Liver (tissue), 8 donors: ENCODE measurements at regions not wholly inside any gene's neighbourhood (a gene's known extent, or its start where the extent isn't known, plus 50 kb on each side); places are given as distances from the start of the nearest gene placed in this dataset.

Experiments used
- DNase-seq: peaks from one replicate; pipeline ENCODE4 v3.0.0-alpha.2; 2017; ENCODE audit warnings: low spot score
- H3K27ac ChIP-seq, 2 donors: one replicate each; pipeline ENCODE4 v1.7.0; 2013; ENCODE audit warnings: inconsistent platforms in 2 of 2, low read length in 2 of 2, control low read depth in 1 of 2, low read depth in 1 of 2, mild to moderate bottlenecking in 1 of 2
- H3K27me3 ChIP-seq, 4 donors: one replicate each; pipeline versions ENCODE4 v1.6.1 to v1.7.0; 2013; ENCODE audit warnings: low read length in 3 of 4, inconsistent platforms in 1 of 4, mild to moderate bottlenecking in 1 of 4, moderate library complexity in 1 of 4; ENCODE audit not compliant: control insufficient read depth in 4 of 4, insufficient read depth in 4 of 4
- H3K36me3 ChIP-seq, 4 donors: one replicate each; pipeline versions ENCODE4 v1.6.1 to v1.7.0; 2013; ENCODE audit warnings: low read length in 3 of 4, mild to moderate bottlenecking in 3 of 4, low read depth in 1 of 4, moderate library complexity in 1 of 4; ENCODE audit not compliant: control insufficient read depth in 4 of 4, insufficient read depth in 3 of 4
- H3K4me1 ChIP-seq, 4 donors: one replicate each; pipeline versions ENCODE4 v1.6.1 to v1.7.0; 2013; ENCODE audit warnings: low read length in 3 of 4, mild to moderate bottlenecking in 3 of 4, moderate library complexity in 1 of 4; ENCODE audit not compliant: control insufficient read depth in 4 of 4, insufficient read depth in 4 of 4
- H3K4me3 ChIP-seq, 3 donors: one replicate each; pipeline versions ENCODE4 v1.6.1 to v1.7.0; 2013; ENCODE audit warnings: low read length in 3 of 3, control low read depth in 1 of 3, low read depth in 1 of 3, mild to moderate bottlenecking in 1 of 3
- H3K9ac ChIP-seq, 2 donors: one replicate each; pipeline ENCODE4 v1.7.0; 2013; ENCODE audit warnings: low read length in 2 of 2, mild to moderate bottlenecking in 2 of 2, moderate library complexity in 2 of 2, control low read depth in 1 of 2, low read depth in 1 of 2
- H3K9me3 ChIP-seq, 4 donors: one replicate each; pipeline versions ENCODE4 v1.6.1 to v1.7.0; 2013; ENCODE audit warnings: low read length in 3 of 4; ENCODE audit not compliant: control insufficient read depth in 4 of 4
- ATF3 ChIP-seq: IDR thresholded peaks from 2 replicates; pipeline ENCODE4 v1.6.1; 2016; ENCODE audit warnings: antibody characterized with exemption
- CTCF ChIP-seq: fragments of 150-350 bp; IDR thresholded peaks from 2 replicates; pipeline ENCODE4 v1.5.1; 2017; ENCODE audit warnings: improper control_type of control experiment, low read depth, low read length; ENCODE audit not compliant: missing input control
- FOXA1 ChIP-seq: IDR thresholded peaks from 2 replicates; pipeline ENCODE4 v1.6.1; 2016; ENCODE audit warnings: antibody characterized with exemption
- FOXA2 ChIP-seq: IDR thresholded peaks from 2 replicates; pipeline ENCODE4 v1.6.1; 2016; ENCODE audit warnings: antibody characterized with exemption
- GABPA ChIP-seq, 2 donors: IDR thresholded peaks in 1 of 2; conservative IDR thresholded peaks in 1 of 2; 2 replicates each; pipeline ENCODE4 v1.6.1; 2016; ENCODE audit warnings: antibody characterized with exemption in 2 of 2, mild to moderate bottlenecking in 1 of 2, moderate library complexity in 1 of 2
- HNF4A ChIP-seq, 2 donors: conservative IDR thresholded peaks; 2 replicates each; pipeline ENCODE4 v1.6.1; 2016; ENCODE audit warnings: antibody characterized with exemption in 2 of 2, mild to moderate bottlenecking in 2 of 2
- JUND ChIP-seq, 2 donors: IDR thresholded peaks; 2 replicates each; pipeline ENCODE4 v1.6.1; 2016; ENCODE audit warnings: antibody characterized with exemption in 2 of 2
- MAX ChIP-seq: IDR thresholded peaks from 2 replicates; pipeline ENCODE4 v1.6.1; 2016; ENCODE audit warnings: antibody characterized with exemption
- NR2F2 ChIP-seq: IDR thresholded peaks from 2 replicates; pipeline ENCODE4 v1.6.1; 2016; ENCODE audit warnings: antibody characterized with exemption
- RAD21 ChIP-seq, 2 donors: IDR thresholded peaks; 2 replicates each; pipeline ENCODE4 v1.6.1; 2016; ENCODE audit warnings: antibody characterized with exemption in 2 of 2, mild to moderate bottlenecking in 2 of 2
- RXRA ChIP-seq, 2 donors: IDR thresholded peaks; 2 replicates each; pipeline ENCODE4 v1.6.1; 2017 to 2018; ENCODE audit warnings: antibody characterized with exemption in 2 of 2, mild to moderate bottlenecking in 1 of 2
- SP1 ChIP-seq: IDR thresholded peaks from 2 replicates; pipeline ENCODE4 v1.6.1; 2018; ENCODE audit warnings: antibody characterized with exemption, mild to moderate bottlenecking
- TAF1 ChIP-seq: conservative IDR thresholded peaks from 2 replicates; pipeline ENCODE4 v1.6.1; 2016; ENCODE audit warnings: antibody characterized with exemption, mild to moderate bottlenecking
- WGBS: extraction: QIAGEN DNeasy Blood & Tissue Kit; methylation state at CpG from one replicate; pipeline ENCODE4 v1.1.7; 2013; 5-methylcytosine and 5-hydroxymethylcytosine counted together
- TF ChIP-seq, protein P1 (sequence below): IDR thresholded peaks from 2 replicates; pipeline ENCODE4 v1.6.1; 2016; ENCODE audit warnings: antibody characterized with exemption, mild to moderate bottlenecking
- TF ChIP-seq, protein P2 (sequence below): IDR thresholded peaks from 2 replicates; pipeline ENCODE4 v1.6.1; 2016; ENCODE audit warnings: antibody characterized with exemption
- donor health status: healthy.
- donor health status: healthy.
- donor health status: healthy.
- donor health status: healthy.
- donor health status: healthy.

GRCh38 chr20:47888351-47888750 lies 103.1 kb upstream of the SULF2 start:
- Histone ChIP-seq H3K36me3 (no peaks in the 10 kb centered on the region), H3K4me3 (no peak overlapping the region), H3K4me1 (peaks cover 0 to 4% (median 0%) of the 10 kb centered on the region in 4 donors), H3K9me3 (no peaks in the 10 kb centered on the region), H3K27me3 (no peaks in the 10 kb centered on the region), H3K9ac (no peak overlapping the region), H3K27ac (no peak overlapping the region)
- no peak for DNase-seq
- WGBS, result 90% methylated on average over 14 of the region's 14 CpGs
- no peak for TF ChIP-seq JUND (IDR thresholded peaks at IDR 0.05)
- TF ChIP-seq GABPA (IDR thresholded peaks at IDR 0.05 in 1 of 2, conservative IDR thresholded peaks at IDR 0.05 in 1 of 2), result no peak
- no peak for TF ChIP-seq MAX
- no peak for TF ChIP-seq FOXA1
- no peak for TF ChIP-seq RXRA (IDR thresholded peaks at IDR 0.05)
- TF ChIP-seq, protein P1, sequence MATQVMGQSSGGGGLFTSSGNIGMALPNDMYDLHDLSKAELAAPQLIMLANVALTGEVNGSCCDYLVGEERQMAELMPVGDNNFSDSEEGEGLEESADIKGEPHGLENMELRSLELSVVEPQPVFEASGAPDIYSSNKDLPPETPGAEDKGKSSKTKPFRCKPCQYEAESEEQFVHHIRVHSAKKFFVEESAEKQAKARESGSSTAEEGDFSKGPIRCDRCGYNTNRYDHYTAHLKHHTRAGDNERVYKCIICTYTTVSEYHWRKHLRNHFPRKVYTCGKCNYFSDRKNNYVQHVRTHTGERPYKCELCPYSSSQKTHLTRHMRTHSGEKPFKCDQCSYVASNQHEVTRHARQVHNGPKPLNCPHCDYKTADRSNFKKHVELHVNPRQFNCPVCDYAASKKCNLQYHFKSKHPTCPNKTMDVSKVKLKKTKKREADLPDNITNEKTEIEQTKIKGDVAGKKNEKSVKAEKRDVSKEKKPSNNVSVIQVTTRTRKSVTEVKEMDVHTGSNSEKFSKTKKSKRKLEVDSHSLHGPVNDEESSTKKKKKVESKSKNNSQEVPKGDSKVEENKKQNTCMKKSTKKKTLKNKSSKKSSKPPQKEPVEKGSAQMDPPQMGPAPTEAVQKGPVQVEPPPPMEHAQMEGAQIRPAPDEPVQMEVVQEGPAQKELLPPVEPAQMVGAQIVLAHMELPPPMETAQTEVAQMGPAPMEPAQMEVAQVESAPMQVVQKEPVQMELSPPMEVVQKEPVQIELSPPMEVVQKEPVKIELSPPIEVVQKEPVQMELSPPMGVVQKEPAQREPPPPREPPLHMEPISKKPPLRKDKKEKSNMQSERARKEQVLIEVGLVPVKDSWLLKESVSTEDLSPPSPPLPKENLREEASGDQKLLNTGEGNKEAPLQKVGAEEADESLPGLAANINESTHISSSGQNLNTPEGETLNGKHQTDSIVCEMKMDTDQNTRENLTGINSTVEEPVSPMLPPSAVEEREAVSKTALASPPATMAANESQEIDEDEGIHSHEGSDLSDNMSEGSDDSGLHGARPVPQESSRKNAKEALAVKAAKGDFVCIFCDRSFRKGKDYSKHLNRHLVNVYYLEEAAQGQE, result no peak

GRCh38 chr20:47887477-47888080 lies 102.3 kb upstream of the SULF2 start:
- TF ChIP-seq HNF4A (conservative IDR thresholded peaks at IDR 0.05), result no peak
- no peak for TF ChIP-seq FOXA1

DNA sequence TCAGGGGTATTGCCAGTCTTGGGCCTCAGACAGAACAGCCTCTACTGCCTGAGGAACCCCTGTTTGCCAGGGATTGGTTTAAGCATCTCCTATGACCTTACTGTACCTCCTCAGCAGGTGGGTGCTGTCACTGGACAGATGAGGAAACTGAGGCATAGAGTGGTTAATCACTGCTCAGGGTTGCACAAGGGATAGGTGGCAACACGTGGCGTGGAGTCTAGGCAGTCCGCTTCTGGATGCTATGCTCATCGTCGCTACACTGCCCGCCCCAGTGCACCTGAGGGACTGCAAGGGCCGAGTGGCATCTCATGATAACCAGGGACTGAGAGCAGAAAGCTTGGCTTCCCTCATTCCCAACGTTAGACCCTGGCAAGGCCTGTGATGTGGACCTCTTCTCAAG lies 101.8 kb upstream of the SULF2 start:
- 80% methylated on average over 8 of the region's 8 CpGs for WGBS
- no peak overlapping the region for H3K4me3 ChIP-seq
- no peaks in the 10 kb centered on the region for H3K27me3 ChIP-seq
- no peak overlapping the region for H3K27ac ChIP-seq
- no peak for DNase-seq
- H3K4me1 ChIP-seq, result peaks cover 0 to 4% (median 0%) of the 10 kb centered on the region in 4 donors
- H3K9ac ChIP-seq, result no peak overlapping the region
- H3K9me3 ChIP-seq, result no peaks in the 10 kb centered on the region
- H3K36me3 ChIP-seq, result no peaks in the 10 kb centered on the region
- no peak for TF ChIP-seq SP1
- TF ChIP-seq CTCF, result no peak
- TF ChIP-seq FOXA2, result no peak
- TF ChIP-seq NR2F2, result no peak
- no peak for TF ChIP-seq GABPA (IDR thresholded peaks at IDR 0.05 in 1 of 2, conservative IDR thresholded peaks at IDR 0.05 in 1 of 2)
- TF ChIP-seq, protein P1, result no peak
- TF ChIP-seq, protein P2, sequence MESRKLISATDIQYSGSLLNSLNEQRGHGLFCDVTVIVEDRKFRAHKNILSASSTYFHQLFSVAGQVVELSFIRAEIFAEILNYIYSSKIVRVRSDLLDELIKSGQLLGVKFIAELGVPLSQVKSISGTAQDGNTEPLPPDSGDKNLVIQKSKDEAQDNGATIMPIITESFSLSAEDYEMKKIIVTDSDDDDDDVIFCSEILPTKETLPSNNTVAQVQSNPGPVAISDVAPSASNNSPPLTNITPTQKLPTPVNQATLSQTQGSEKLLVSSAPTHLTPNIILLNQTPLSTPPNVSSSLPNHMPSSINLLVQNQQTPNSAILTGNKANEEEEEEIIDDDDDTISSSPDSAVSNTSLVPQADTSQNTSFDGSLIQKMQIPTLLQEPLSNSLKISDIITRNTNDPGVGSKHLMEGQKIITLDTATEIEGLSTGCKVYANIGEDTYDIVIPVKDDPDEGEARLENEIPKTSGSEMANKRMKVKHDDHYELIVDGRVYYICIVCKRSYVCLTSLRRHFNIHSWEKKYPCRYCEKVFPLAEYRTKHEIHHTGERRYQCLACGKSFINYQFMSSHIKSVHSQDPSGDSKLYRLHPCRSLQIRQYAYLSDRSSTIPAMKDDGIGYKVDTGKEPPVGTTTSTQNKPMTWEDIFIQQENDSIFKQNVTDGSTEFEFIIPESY, result no peak
- TF ChIP-seq ATF3, result no peak
- no peak for TF ChIP-seq RAD21 (IDR thresholded peaks at IDR 0.05)
- TF ChIP-seq RXRA (IDR thresholded peaks at IDR 0.05), result no peak
- no peak for TF ChIP-seq TAF1
- no peak for TF ChIP-seq MAX
- TF ChIP-seq FOXA1, result no peak

More at GRCh38 chr20:47887477-47888080, 102.3 kb upstream of the SULF2 start:
- Histone ChIP-seq H3K36me3 (no peaks in the 10 kb centered on the region), H3K27ac (no peak overlapping the region), H3K27me3 (no peaks in the 10 kb centered on the region), H3K9ac (no peak overlapping the region), H3K4me3 (no peak overlapping the region), H3K9me3 (no peaks in the 10 kb centered on the region), H3K4me1 (peaks cover 0 to 4% (median 0%) of the 10 kb centered on the region in 4 donors)
- DNase-seq, result no peak
- 87% methylated on average over 10 of the region's 10 CpGs for WGBS
